Liver (tissue), 8 donors: ENCODE measurements at regions not wholly inside any gene's neighbourhood (a gene's known extent, or its start where the extent isn't known, plus 50 kb on each side); places are given as distances from the start of the nearest gene placed in this dataset.

Experiments
- DNase-seq: peaks from one replicate; pipeline ENCODE4 v3.0.0-alpha.2; 2017; ENCODE audit warnings: low spot score
- H3K27ac ChIP-seq, 2 donors: one replicate each; pipeline ENCODE4 v1.7.0; 2013; ENCODE audit warnings: inconsistent platforms in 2 of 2, low read length in 2 of 2, control low read depth in 1 of 2, low read depth in 1 of 2, mild to moderate bottlenecking in 1 of 2
- H3K27me3 ChIP-seq, 4 donors: one replicate each; pipeline versions ENCODE4 v1.6.1 to v1.7.0; 2013; ENCODE audit warnings: low read length in 3 of 4, inconsistent platforms in 1 of 4, mild to moderate bottlenecking in 1 of 4, moderate library complexity in 1 of 4; ENCODE audit not compliant: control insufficient read depth in 4 of 4, insufficient read depth in 4 of 4
- H3K36me3 ChIP-seq, 4 donors: one replicate each; pipeline versions ENCODE4 v1.6.1 to v1.7.0; 2013; ENCODE audit warnings: low read length in 3 of 4, mild to moderate bottlenecking in 3 of 4, low read depth in 1 of 4, moderate library complexity in 1 of 4; ENCODE audit not compliant: control insufficient read depth in 4 of 4, insufficient read depth in 3 of 4
- H3K4me1 ChIP-seq, 4 donors: one replicate each; pipeline versions ENCODE4 v1.6.1 to v1.7.0; 2013; ENCODE audit warnings: low read length in 3 of 4, mild to moderate bottlenecking in 3 of 4, moderate library complexity in 1 of 4; ENCODE audit not compliant: control insufficient read depth in 4 of 4, insufficient read depth in 4 of 4
- H3K4me3 ChIP-seq, 3 donors: one replicate each; pipeline versions ENCODE4 v1.6.1 to v1.7.0; 2013; ENCODE audit warnings: low read length in 3 of 3, control low read depth in 1 of 3, low read depth in 1 of 3, mild to moderate bottlenecking in 1 of 3
- H3K9ac ChIP-seq, 2 donors: one replicate each; pipeline ENCODE4 v1.7.0; 2013; ENCODE audit warnings: low read length in 2 of 2, mild to moderate bottlenecking in 2 of 2, moderate library complexity in 2 of 2, control low read depth in 1 of 2, low read depth in 1 of 2
- H3K9me3 ChIP-seq, 4 donors: one replicate each; pipeline versions ENCODE4 v1.6.1 to v1.7.0; 2013; ENCODE audit warnings: low read length in 3 of 4; ENCODE audit not compliant: control insufficient read depth in 4 of 4
- ATF3 ChIP-seq: IDR thresholded peaks from 2 replicates; pipeline ENCODE4 v1.6.1; 2016; ENCODE audit warnings: antibody characterized with exemption
- CTCF ChIP-seq: fragments of 150-350 bp; IDR thresholded peaks from 2 replicates; pipeline ENCODE4 v1.5.1; 2017; ENCODE audit warnings: improper control_type of control experiment, low read depth, low read length; ENCODE audit not compliant: missing input control
- EGR1 ChIP-seq, 2 donors: IDR thresholded peaks; 2 replicates each; pipeline ENCODE4 v1.6.1; 2016 to 2018; ENCODE audit warnings: antibody characterized with exemption in 2 of 2, low read depth in 2 of 2
- FOXA1 ChIP-seq: IDR thresholded peaks from 2 replicates; pipeline ENCODE4 v1.6.1; 2016; ENCODE audit warnings: antibody characterized with exemption
- FOXA2 ChIP-seq: IDR thresholded peaks from 2 replicates; pipeline ENCODE4 v1.6.1; 2016; ENCODE audit warnings: antibody characterized with exemption
- GABPA ChIP-seq, 2 donors: IDR thresholded peaks in 1 of 2; conservative IDR thresholded peaks in 1 of 2; 2 replicates each; pipeline ENCODE4 v1.6.1; 2016; ENCODE audit warnings: antibody characterized with exemption in 2 of 2, mild to moderate bottlenecking in 1 of 2, moderate library complexity in 1 of 2
- HNF4A ChIP-seq, 2 donors: conservative IDR thresholded peaks; 2 replicates each; pipeline ENCODE4 v1.6.1; 2016; ENCODE audit warnings: antibody characterized with exemption in 2 of 2, mild to moderate bottlenecking in 2 of 2
- HNF4G ChIP-seq: IDR thresholded peaks from 2 replicates; pipeline ENCODE4 v1.6.1; 2016; ENCODE audit warnings: antibody characterized with exemption
- MAX ChIP-seq: IDR thresholded peaks from 2 replicates; pipeline ENCODE4 v1.6.1; 2016; ENCODE audit warnings: antibody characterized with exemption
- NR2F2 ChIP-seq: IDR thresholded peaks from 2 replicates; pipeline ENCODE4 v1.6.1; 2016; ENCODE audit warnings: antibody characterized with exemption
- RAD21 ChIP-seq, 2 donors: IDR thresholded peaks; 2 replicates each; pipeline ENCODE4 v1.6.1; 2016; ENCODE audit warnings: antibody characterized with exemption in 2 of 2, mild to moderate bottlenecking in 2 of 2
- REST ChIP-seq: IDR thresholded peaks from 2 replicates; pipeline ENCODE4 v1.6.1; 2016; ENCODE audit warnings: antibody characterized with exemption, mild to moderate bottlenecking
- RXRA ChIP-seq, 2 donors: IDR thresholded peaks; 2 replicates each; pipeline ENCODE4 v1.6.1; 2017 to 2018; ENCODE audit warnings: antibody characterized with exemption in 2 of 2, mild to moderate bottlenecking in 1 of 2
- SP1 ChIP-seq: IDR thresholded peaks from 2 replicates; pipeline ENCODE4 v1.6.1; 2018; ENCODE audit warnings: antibody characterized with exemption, mild to moderate bottlenecking
- TAF1 ChIP-seq: conservative IDR thresholded peaks from 2 replicates; pipeline ENCODE4 v1.6.1; 2016; ENCODE audit warnings: antibody characterized with exemption, mild to moderate bottlenecking
- YY1 ChIP-seq: IDR thresholded peaks from 2 replicates; pipeline ENCODE4 v1.6.1; 2016; ENCODE audit warnings: antibody characterized with exemption, mild to moderate bottlenecking
- ZBTB33 ChIP-seq: IDR thresholded peaks from 2 replicates; pipeline ENCODE4 v1.6.1; 2016; ENCODE audit warnings: antibody characterized with exemption
- WGBS: extraction: QIAGEN DNeasy Blood & Tissue Kit; methylation state at CpG from one replicate; pipeline ENCODE4 v1.1.7; 2013; 5-methylcytosine and 5-hydroxymethylcytosine counted together
- donor health status: healthy.
- donor health status: healthy.
- donor health status: healthy.
- donor health status: healthy.
- donor health status: healthy.

- H3K27me3 ChIP-seq = no peaks in the 10 kb centered on the region
- no peaks in the 10 kb centered on the region for H3K4me1 ChIP-seq
- H3K36me3 ChIP-seq = no peaks in the 10 kb centered on the region
- no peak for DNase-seq
- no peak overlapping the region for H3K4me3 ChIP-seq
- TF ChIP-seq ZBTB33 (no peak), YY1 (no peak), RXRA (IDR thresholded peaks at IDR 0.05) (no peak), SP1 (no peak), GABPA (IDR thresholded peaks at IDR 0.05 in 1 of 2, conservative IDR thresholded peaks at IDR 0.05 in 1 of 2) (no peak), EGR1 (IDR thresholded peaks at IDR 0.05; ENCODE audit: low read depth in 2 of 2) (no peak), REST (no peak), RAD21 (IDR thresholded peaks at IDR 0.05) (no peak), HNF4A (conservative IDR thresholded peaks at IDR 0.05) (no peak)
- H3K27ac ChIP-seq = no peak overlapping the region
- H3K9me3 ChIP-seq = no peaks in the 10 kb centered on the region
- H3K9ac ChIP-seq = no peak overlapping the region
- WGBS = 91% methylated on average over 1 of the region's 1 CpG
Observed at GRCh38 chrX:34877436-34877835, 65.2 kb upstream of the FAM47B start.

GRCh38 chrX:34879346-34879745 lies 63.2 kb upstream of the FAM47B start:
- no peaks in the 10 kb centered on the region for H3K27me3 ChIP-seq
- H3K9me3 ChIP-seq = no peaks in the 10 kb centered on the region
- no peaks in the 10 kb centered on the region for H3K36me3 ChIP-seq
- no peak overlapping the region for H3K9ac ChIP-seq
- no peak for TF ChIP-seq FOXA1
- TF ChIP-seq MAX = no peak
- TF ChIP-seq CTCF = no peak
- TF ChIP-seq HNF4G = no peak
- no peak for TF ChIP-seq ATF3
- TF ChIP-seq EGR1 (IDR thresholded peaks at IDR 0.05; ENCODE audit: low read depth in 2 of 2) = no peak
- no peak for TF ChIP-seq TAF1
- TF ChIP-seq FOXA2 = no peak
- no peak for TF ChIP-seq HNF4A (conservative IDR thresholded peaks at IDR 0.05)
- no peak for TF ChIP-seq ZBTB33
- no peak for TF ChIP-seq NR2F2
- TF ChIP-seq RXRA (IDR thresholded peaks at IDR 0.05) = no peak
- TF ChIP-seq GABPA (IDR thresholded peaks at IDR 0.05 in 1 of 2, conservative IDR thresholded peaks at IDR 0.05 in 1 of 2) = no peak
- TF ChIP-seq RAD21 (IDR thresholded peaks at IDR 0.05) = no peak
- 68% methylated on average over 2 of the region's 2 CpGs for WGBS
- DNase-seq = no peak
- H3K27ac ChIP-seq = no peak overlapping the region
- H3K4me1 ChIP-seq = no peaks in the 10 kb centered on the region
- H3K4me3 ChIP-seq = no peak overlapping the region
